ENCODE measurements at regions not wholly inside any gene's neighbourhood (a gene's known extent, or its start where the extent isn't known, plus 50 kb on each side); places are given as distances from the start of the nearest gene placed in this dataset.

DNA sequence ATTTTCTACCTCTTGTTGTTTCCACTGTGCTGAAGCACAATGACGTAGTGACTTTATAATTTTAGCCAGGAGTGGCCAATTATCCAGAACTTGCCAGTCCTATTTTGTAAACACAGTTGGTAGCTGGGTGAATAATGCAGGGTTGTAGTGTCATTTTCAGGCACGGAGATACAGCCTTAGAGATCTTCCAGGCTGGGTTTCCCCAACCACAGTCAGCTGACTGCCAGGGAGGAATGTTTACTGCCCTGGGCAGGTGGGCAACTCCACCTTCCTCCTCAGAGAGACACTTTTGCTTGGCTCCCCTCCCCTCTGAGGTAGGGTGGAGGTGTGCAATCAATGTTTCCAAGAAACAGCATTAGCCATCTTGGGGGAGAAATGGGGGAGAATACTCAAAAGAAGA is 228.1 kb upstream of the NR4A3 start:
- DNase-seq = no peak

DNA sequence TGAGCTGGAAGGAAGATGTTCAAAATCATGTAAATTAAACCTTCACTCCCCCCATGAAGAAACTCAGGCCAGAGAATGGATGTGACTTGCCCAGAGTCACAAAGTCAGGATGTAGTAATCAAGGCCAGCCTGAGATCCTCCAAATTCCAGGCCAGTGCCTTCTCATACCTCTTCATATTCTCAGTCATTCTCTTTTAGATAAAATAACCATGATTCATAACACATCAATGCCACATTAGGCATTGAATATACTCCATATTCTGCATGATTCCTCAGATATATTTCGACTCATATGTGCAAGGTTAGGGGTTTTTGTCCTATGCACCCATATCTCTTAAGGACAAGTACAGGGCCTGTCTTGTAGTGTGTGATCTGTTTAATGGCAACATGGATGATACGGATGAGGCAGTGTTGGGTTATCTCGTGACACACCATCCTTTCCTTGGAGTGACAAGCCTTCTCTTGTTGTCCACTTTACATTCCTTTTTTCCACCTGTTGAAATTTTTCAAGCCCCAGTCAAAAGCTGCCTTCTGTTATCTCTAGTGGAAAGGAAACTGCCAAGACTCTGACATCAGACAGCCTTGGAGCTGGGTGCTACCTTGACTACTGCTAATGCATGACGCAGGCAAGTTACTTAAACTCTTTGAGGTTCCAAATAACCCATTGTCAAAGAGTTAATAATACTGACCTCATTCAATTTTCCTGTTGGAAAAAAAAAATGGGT is 227.5 kb upstream of the NR4A3 start:
- DNase-seq = no peak

DNA sequence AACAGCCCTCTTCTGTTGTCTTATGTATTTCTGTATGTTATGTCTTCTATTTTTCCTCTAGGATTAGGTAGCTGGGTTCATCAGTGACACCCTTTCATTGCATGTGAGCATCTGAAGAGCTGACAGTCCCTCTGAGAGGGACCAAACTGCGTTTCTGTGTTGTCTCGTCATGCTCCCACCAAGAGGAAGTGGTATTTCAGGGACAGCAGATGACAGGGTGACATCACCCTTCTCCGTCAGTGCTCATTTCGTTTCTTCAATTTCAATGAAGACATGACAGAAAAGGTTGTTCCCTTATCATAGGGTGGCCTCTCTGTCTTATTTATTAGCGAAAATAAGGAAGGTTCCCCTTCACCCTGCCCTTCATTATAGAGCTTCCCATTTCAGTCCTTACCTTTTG is 225.9 kb upstream of the NR4A3 start:
- DNase-seq = no peak

DNA sequence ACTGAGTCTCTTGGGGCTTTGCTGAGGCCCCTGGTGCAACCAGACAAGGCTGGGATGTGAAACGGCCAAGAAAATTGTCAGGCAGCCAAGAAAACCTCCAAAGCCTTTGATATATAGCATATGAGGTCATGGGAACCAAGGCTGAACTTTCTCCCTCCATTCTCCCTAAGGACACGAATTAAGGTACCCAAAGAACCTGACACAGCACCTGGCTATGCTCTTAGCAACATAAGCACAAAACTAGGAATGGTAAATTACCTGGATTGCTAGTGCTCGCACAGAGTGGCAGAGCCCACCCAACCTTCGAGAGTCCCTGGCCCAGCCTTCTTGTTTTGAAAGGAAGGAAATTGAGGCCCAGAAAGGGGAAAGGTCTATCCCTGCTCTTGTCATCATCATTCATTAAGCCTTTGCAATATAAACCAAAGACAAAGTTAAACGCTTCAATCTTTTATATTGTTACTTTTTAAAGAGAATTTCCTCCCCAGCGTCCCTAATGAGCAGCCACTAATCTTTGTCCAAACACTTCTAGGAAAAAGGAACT is 220.0 kb upstream of the NR4A3 start:
- DNase-seq = peak; percentile 13

GRCh38 chr9:99602854-99603253 is 218.8 kb upstream of the NR4A3 start:
- DNase-seq = no peak

DNA sequence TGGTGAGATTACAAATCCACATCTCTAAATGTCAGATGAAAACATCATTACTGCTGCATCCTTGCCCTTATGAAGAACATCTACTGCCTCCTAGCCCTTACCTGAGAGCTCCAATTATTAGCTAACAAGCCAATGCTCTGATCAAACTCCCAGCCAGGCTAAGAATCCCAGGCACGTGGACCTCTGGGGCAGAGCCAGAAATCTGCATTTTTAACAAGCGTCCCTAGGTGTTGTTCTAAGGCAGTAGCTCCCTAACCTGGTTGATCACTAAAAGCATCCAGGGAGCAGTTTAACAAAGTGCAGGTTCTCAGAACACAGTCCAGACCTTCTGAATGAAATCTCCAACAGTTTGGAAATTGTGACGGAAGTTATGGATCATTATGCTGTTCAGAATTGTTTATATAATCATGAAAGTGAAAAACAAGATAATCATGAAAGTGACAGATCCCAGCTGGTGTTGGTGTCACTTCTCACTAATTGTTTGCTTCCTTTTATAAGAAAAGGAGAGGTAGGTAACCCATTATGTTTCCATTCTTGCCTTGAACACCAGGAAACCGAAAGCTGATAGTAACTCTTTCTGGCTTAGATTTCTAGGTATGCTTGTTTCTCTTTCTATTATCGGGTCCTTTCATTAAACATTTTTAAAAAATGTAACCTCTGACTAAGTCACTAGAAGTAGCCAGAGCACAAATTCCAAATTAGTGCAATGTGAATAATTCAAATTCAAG is 216.5 kb upstream of the NR4A3 start:
- DNase-seq = no peak

- no peak for DNase-seq
These were observed 215.4 kb upstream of the NR4A3 start for GRCh38 chr9:99606296-99606695.

DNA sequence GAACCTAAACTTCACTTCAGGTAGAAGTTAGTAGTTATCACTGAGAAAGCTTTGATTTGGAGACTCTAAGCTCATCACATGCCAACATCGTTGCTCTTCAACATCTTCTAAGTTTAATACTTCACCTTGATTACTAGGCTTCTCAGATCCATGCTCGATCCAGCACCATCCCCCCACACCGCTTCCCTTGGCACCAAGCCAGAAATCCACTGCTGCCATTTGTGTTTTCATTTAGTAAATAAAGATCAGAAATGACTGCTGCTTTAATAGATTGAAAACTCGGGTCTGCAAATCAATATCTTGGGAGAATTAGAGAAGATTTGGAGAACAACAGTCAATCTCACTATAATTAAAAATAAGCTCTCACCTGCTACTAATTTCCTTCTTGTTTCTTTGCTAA is 214.7 kb upstream of the NR4A3 start:
- DNase-seq = peak; percentile 74

GRCh38 chr9:99607842-99608448 is 213.7 kb upstream of the NR4A3 start:
- DNase-seq = no peak

GRCh38 chr9:99614341-99614740 is 207.3 kb upstream of the NR4A3 start:
- no peak for DNase-seq

DNA sequence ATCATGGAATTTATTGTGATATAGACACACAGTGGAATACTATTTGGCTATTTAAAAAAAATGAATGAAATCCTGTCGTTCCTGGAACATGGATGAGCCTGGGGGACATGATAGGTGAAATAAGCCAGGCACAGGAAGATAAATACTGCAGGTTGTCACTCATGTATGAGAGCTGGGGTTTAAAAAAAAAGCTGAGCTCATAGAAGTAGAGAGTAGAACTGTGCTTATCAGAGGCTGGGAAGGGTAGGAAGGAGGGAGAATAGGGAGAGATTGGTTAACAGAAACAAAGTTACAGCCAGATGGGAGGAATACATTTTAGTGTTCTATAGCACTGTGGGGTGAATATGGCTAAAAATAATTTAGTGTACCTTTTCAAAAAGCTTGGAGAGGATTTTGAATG is 200.6 kb upstream of the NR4A3 start:
- DNase-seq = no peak

GRCh38 chr9:99622679-99623078 is 199.0 kb upstream of the NR4A3 start:
- DNase-seq = no peak

- no peak for DNase-seq
These were observed 197.8 kb upstream of the NR4A3 start for GRCh38 chr9:99623780-99624364.

- no peak for DNase-seq
These were observed 197.0 kb upstream of the NR4A3 start for GRCh38 chr9:99624499-99625233.

GRCh38 chr9:99626426-99626825 is 195.3 kb upstream of the NR4A3 start:
- DNase-seq = no peak

DNA sequence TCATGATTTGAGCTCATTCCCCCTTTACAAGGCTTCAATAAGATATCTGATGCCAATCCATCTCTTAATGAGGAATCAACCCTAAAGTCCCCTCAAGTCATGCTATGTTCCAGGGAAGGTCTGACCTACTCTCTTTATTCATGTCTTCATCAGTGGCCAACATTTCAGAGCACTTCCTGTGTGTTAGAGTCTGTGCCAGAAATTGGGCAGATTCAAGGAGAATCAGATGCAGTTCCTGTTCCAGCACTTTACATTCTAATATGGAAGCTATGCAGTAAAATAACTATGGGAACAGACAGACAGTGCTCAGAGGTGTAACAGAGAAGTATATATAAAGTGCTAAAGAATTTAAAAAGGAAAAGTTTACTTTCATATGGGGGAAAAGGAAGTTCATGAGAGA is 193.4 kb upstream of the NR4A3 start:
- no peak for DNase-seq

- DNase-seq = no peak
These were observed 192.7 kb upstream of the NR4A3 start for GRCh38 chr9:99628849-99629620.

DNA sequence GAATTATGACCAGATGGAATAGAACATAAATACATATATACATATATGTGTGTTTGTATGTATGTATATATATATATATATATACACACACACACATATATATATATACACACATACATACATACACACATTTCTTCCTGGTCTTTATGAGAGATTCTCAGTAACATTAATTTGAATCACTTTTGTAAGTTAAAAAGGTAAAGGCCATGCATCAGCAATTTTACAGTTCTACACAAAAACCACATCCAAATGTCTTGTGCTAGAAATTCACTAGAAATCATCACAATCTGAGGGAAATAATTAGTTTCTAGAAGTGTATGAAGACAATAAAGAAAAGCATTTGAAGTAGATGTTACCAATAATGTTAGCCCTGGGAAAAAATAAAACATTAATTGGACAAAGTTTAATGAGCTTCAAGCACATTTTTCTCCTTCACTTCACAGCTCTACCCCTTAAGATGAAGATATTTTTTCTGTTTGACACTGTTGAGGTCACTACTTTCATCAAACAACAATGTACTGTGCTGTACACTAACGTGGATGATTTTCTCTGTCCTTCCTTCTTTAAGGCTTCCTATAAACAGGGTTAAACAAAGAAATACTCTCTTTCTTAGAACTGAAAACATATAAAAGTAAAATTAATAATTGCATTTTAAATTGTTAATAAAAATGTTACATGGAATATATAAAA is 189.2 kb upstream of the NR4A3 start:
- DNase-seq = no peak

DNA sequence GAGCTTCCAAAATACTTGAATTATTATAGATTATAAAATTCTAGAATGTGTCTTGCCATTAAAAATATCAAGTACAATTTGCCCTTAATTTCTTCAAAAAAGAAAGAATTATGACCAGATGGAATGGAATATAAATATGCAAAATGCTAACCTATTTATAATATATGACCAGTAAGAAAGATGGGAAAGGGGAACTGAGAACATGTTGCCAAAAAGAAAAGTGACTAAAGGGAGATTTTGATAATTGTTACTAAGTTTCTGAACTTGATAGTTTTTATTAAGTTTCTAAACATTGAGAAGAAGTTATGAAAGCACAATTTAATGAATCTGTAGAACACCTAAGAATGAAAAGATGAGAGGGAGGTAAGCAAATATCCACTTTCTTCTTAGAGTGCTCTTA is 188.4 kb upstream of the NR4A3 start:
- DNase-seq = no peak

- no peak for DNase-seq
These were observed 187.5 kb upstream of the NR4A3 start for GRCh38 chr9:99634186-99634585.

GRCh38 chr9:99635032-99635431 is 186.7 kb upstream of the NR4A3 start:
- DNase-seq = no peak

Measured in NCI-H1436 treated with DMSO at 0.1 percent for 48 hours (cell line).